A673 (cell line): ENCODE measurements at regions not wholly inside any gene's neighbourhood (a gene's known extent, or its start where the extent isn't known, plus 50 kb on each side); places are given as distances from the start of the nearest gene placed in this dataset.

ENCODE experiments used
- BruUV-seq: library from RNA; stranded (reverse); fragments of 400-500 nt; replicated peaks from 2 replicates; lab custom pipeline; 2021; lab: Mats Ljungman, UMichigan
- CTCF ChIA-PET: fragments of 300-600 bp; sonication (Branson Sonifier 250); formaldehyde crosslinking; loops from one replicate; lab custom pipeline; 2022; ENCODE audit warnings: antibody characterized with exemption; lab: Charles Lee
- POLR2A ChIA-PET: fragments of 300-600 bp; sonication (Branson Sonifier 250); formaldehyde crosslinking; loops from one replicate; lab custom pipeline; 2022; ENCODE audit warnings: antibody characterized with exemption; ENCODE audit not compliant: low non-redundant PET; lab: Charles Lee
- DNase-seq: peaks from one replicate; pipeline ENCODE4 v3.0.0-alpha.2; 2015; ENCODE audit warnings: low spot score
- H3K27ac ChIP-seq: fragments of 200-600 bp; sonication (generic); 2 replicates; pipeline ENCODE4 v1.5.1; 2016; ENCODE audit warnings: mixed run types, low read depth, mild to moderate bottlenecking, mixed read lengths, antibody characterized with exemption, low read length; ENCODE audit not compliant: poor library complexity, severe bottlenecking
- H3K27me3 ChIP-seq: fragments of 200-600 bp; sonication (generic); replicated peaks from 2 replicates; pipeline ENCODE4 v1.6.1; 2017; ENCODE audit warnings: mixed run types, low read depth, mild to moderate bottlenecking, mixed read lengths, antibody characterized with exemption, low read length; ENCODE audit not compliant: insufficient read depth, poor library complexity
- H3K36me3 ChIP-seq: fragments of 200-600 bp; sonication (generic); 2 replicates; pipeline ENCODE4 v1.6.1; 2016; ENCODE audit warnings: mixed run types, mild to moderate bottlenecking, mixed read lengths, antibody characterized with exemption, low read length; ENCODE audit not compliant: insufficient read depth, poor library complexity, severe bottlenecking
- H3K4me1 ChIP-seq: fragments of 200-600 bp; sonication (generic); 2 replicates; pipeline ENCODE4 v1.6.1; 2017; ENCODE audit warnings: mixed run types, mild to moderate bottlenecking, mixed read lengths, antibody characterized with exemption, low read length; ENCODE audit not compliant: insufficient read depth, poor library complexity, severe bottlenecking
- H3K4me3 ChIP-seq: fragments of 200-600 bp; sonication (generic); 2 replicates; pipeline ENCODE4 v1.5.1; 2016; ENCODE audit warnings: low read depth, mixed run types, mild to moderate bottlenecking, mixed read lengths, low read length; ENCODE audit not compliant: poor library complexity, severe bottlenecking
- H3K9me3 ChIP-seq: fragments of 200-600 bp; sonication (generic); 2 replicates; pipeline ENCODE4 v1.6.1; 2016; ENCODE audit warnings: mixed run types, low read depth, mild to moderate bottlenecking, mixed read lengths, antibody characterized with exemption, low read length; ENCODE audit not compliant: poor library complexity, severe bottlenecking
- EZH2 ChIP-seq: fragments of 200-600 bp; sonication (generic); IDR thresholded peaks from 2 replicates; pipeline ENCODE4 v1.6.1; 2017; ENCODE audit warnings: borderline replicate concordance, low read depth, mild to moderate bottlenecking, mixed read lengths, antibody characterized with exemption, low read length; ENCODE audit not compliant: poor library complexity, severe bottlenecking
- intact Hi-C: fragments of 100-400 bp; cut with micrococcal nuclease; formaldehyde crosslinking; loops from one replicate; pipeline ENCODE4 v1.10.0; 2022; ENCODE audit not compliant: unreplicated experiment
- TF ChIP-seq, protein P1 (sequence below): fragments of 300-800, 200-600 bp; sonication (generic); conservative IDR thresholded peaks from 2 replicates; pipeline ENCODE4 v1.5.1; 2017; ENCODE audit warnings: low read depth, mild to moderate bottlenecking, antibody characterized with exemption, low read length, moderate library complexity, mixed read lengths

DNA sequence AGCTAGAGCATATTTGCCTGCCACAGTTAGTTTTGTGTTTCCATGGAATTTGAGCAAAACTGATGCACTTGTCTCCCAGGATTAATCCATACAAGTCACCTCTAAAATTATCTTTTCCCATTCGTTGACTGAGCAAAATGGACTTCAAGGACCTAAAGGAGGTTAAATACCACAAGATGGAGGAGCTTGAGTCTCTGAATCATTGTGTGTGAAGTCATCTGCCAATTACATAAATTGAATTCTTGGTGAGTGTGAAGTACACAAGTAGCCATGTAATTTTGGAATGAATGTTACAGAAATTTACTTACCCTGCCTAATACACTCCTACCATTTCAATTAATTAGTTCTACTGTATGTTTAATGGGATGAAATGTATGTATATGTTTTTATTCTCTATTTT, 501.7 kb upstream of the POT1 start:
- Histone ChIP-seq H3K27ac (no peak overlapping the region), H3K4me1 (no peaks in the 10 kb centered on the region), H3K36me3 (no peaks in the 10 kb centered on the region), H3K4me3 (no peak overlapping the region), H3K27me3 (no peaks in the 10 kb centered on the region), H3K9me3 (no peaks in the 10 kb centered on the region)
- intact Hi-C loops = no loop called here
- POLR2A ChIA-PET = no interaction called here
- no peak for DNase-seq
- TF ChIP-seq, protein P1, sequence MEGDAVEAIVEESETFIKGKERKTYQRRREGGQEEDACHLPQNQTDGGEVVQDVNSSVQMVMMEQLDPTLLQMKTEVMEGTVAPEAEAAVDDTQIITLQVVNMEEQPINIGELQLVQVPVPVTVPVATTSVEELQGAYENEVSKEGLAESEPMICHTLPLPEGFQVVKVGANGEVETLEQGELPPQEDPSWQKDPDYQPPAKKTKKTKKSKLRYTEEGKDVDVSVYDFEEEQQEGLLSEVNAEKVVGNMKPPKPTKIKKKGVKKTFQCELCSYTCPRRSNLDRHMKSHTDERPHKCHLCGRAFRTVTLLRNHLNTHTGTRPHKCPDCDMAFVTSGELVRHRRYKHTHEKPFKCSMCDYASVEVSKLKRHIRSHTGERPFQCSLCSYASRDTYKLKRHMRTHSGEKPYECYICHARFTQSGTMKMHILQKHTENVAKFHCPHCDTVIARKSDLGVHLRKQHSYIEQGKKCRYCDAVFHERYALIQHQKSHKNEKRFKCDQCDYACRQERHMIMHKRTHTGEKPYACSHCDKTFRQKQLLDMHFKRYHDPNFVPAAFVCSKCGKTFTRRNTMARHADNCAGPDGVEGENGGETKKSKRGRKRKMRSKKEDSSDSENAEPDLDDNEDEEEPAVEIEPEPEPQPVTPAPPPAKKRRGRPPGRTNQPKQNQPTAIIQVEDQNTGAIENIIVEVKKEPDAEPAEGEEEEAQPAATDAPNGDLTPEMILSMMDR = no peak
- no peak for TF ChIP-seq EZH2
- CTCF ChIA-PET = no interaction called here
- no TSS peak for BruUV-seq

DNA sequence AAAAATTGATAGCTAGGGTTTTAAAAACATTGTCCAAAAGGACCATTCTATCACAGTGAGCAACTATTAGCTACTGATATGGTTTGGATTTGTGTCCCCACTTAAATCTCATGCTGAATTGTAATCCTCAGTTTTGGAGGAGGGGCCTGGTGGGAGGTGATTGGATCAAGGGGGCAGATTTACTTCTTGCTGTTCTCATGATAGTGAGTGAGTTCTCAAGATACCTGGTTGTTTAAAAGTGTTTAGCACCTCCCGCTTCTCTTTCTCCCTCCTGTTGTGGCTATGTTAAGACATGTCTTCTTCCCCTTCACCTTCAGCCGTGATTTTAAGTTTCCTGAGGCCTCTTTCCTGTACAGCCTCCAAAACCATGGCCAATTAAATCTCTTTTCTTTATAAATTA, 500.4 kb upstream of the POT1 start:
- H3K27me3 ChIP-seq = no peaks in the 10 kb centered on the region
- no peaks in the 10 kb centered on the region for H3K36me3 ChIP-seq
- BruUV-seq = no TSS peak
- H3K4me3 ChIP-seq = no peak overlapping the region
- DNase-seq = no peak
- TF ChIP-seq EZH2 = no peak
- TF ChIP-seq, protein P1 = no peak
- no peaks in the 10 kb centered on the region for H3K9me3 ChIP-seq
- ChIA-PET CTCF (no interaction called here), POLR2A (no interaction called here)
- no peaks in the 10 kb centered on the region for H3K4me1 ChIP-seq
- intact Hi-C loops = no loop called here
- no peak overlapping the region for H3K27ac ChIP-seq

DNA sequence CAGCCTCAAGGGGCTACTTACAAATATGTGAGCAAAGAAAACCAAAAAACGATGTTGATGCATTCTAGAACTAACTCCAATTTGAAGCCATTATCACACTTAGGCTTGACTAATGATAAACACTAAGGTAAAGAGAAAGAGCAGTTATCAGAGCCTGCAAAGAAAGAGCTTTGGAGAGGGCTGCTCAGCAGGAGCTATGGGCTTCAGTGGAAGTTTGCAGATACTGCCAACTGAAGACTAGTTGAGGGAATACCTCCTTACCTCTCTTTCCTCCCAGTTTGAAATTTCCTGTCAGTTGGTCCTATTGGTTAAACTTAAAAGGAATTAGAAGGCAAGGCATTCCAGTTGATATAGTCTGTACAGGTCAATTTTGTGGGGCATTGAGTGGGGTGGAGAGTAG, 498.1 kb upstream of the POT1 start:
- Histone ChIP-seq H3K27ac (no peak overlapping the region), H3K4me3 (no peak overlapping the region), H3K36me3 (no peaks in the 10 kb centered on the region), H3K4me1 (no peaks in the 10 kb centered on the region), H3K9me3 (no peaks in the 10 kb centered on the region), H3K27me3 (no peaks in the 10 kb centered on the region)
- intact Hi-C loops = no loop called here
- ChIA-PET CTCF (no interaction called here), POLR2A (interaction anchor here (0.6 kb wide), 1 partner anchor 10 kb away, joined by 3 read pairs; no protein-coding TSS in a partner anchor)
- no peak for DNase-seq
- no peak for TF ChIP-seq EZH2
- TF ChIP-seq, protein P1 = no peak
- BruUV-seq = no TSS peak
